Pancreas (tissue), 10 donors: ENCODE measurements at regions not wholly inside any gene's neighbourhood (a gene's known extent, or its start where the extent isn't known, plus 50 kb on each side); places are given as distances from the start of the nearest gene placed in this dataset.

Source experiments
- ATAC-seq, 4 donors: fragments of 200-7000 bp; cut with Tn5 transposase; one replicate each; pipeline versions ENCODE4 v1.8.0 to v1.9.1; 2020; ENCODE audit warnings: mild to moderate bottlenecking in 4 of 4, moderate library complexity in 4 of 4
- DNase-seq, 6 donors: peaks; one replicate each; pipeline ENCODE4 v3.0.0-alpha.2; 2020
- FAIRE-seq: peaks from 2 replicates; lab custom pipeline; 2012; peaks lifted over from hg19 to GRCh38; lab: Jason Lieb, UNC
- H3K27ac ChIP-seq, 4 donors: fragments of 200-600 bp; sonication (generic); 1 replicate in 3 of 4; 2 replicates in 1 of 4; pipeline versions ENCODE4 v1.5.0 to v1.8.0; 2020
- H3K27me3 ChIP-seq, 4 donors: fragments of 200-600 bp; one replicate each; pipeline ENCODE4 v1.8.0; 2021
- H3K36me3 ChIP-seq, 3 donors: fragments of 200-600 bp; sonication (generic) in 1 of 3; one replicate each; pipeline versions ENCODE4 v1.5.0 to v1.8.0; 2020 to 2021
- H3K4me1 ChIP-seq, 3 donors: fragments of 200-600 bp; one replicate each; pipeline ENCODE4 v1.8.0; 2021
- H3K4me3 ChIP-seq, 4 donors: fragments of 200-600 bp; sonication (generic) in 2 of 4; one replicate each; pipeline versions ENCODE4 v1.5.0 to v1.8.0; 2020 to 2021
- H3K9me3 ChIP-seq, 4 donors: fragments of 200-600 bp; one replicate each; pipeline ENCODE4 v1.8.0; 2021
- CTCF ChIP-seq, 4 donors: fragments of 200-600 bp; sonication (generic) in 3 of 4; IDR thresholded peaks; one replicate each; pipeline versions ENCODE4 v1.5.0 to v1.8.0; 2021; ENCODE audit warnings: antibody characterized with exemption in 4 of 4
- WGBS, 2 donors: extraction: QIAGEN DNeasy Blood & Tissue Kit; methylation state at CpG; one replicate each; pipeline ENCODE4 v1.1.7; 2013; 5-methylcytosine and 5-hydroxymethylcytosine counted together
- intact Hi-C, 3 donors: fragments of 100-400 bp; cut with DNase I; formaldehyde crosslinking; loops; one replicate each; pipeline versions ENCODE4 v1.11.1 to v1.14.2; 2022
- donor health status: healthy with polysubstance abuse.
- donor health status: DM: no; HTN: no; CAD: no; lungs with moderate emphysema.
- donor health status: DM: no; HTN: no; CAD: no.
- donor health status: control.
- donor health status: control.
- donor health status: Bipolar disorder and iron deficiency.
- donor health status: DM: yes; HTN: yes; CAD: no.
- donor health status: DM: no; HTN: no; CAD: no.
- donor health status: DM: no; HTN: no; CAD: no.
- donor health status: DM: yes; HTN: yes; CAD: no.

- ATAC-seq (peak in 2 of 4 donors; percentile 35 to 36), DNase-seq (peak in 1 of 6 donors; percentile 32), FAIRE-seq (no peak)
- H3K4me1 ChIP-seq = no peaks in the 10 kb centered on the region
- H3K9me3 ChIP-seq = no peaks in the 10 kb centered on the region
- no peak overlapping the region for H3K27ac ChIP-seq
- TF ChIP-seq CTCF (IDR thresholded peaks at IDR 0.05) = no peak
- H3K4me3 ChIP-seq = no peak overlapping the region
- H3K36me3 ChIP-seq = no peaks in the 10 kb centered on the region
- 64 to 65% methylated on average over 13 of the region's 13 CpGs for WGBS, 2 donors
- intact Hi-C loops = no loop called here
- no peaks in the 10 kb centered on the region for H3K27me3 ChIP-seq
Observed at GRCh38 chr22:35479985-35480550, 60.6 kb upstream of the RASD2 start.

GRCh38 chr22:35480627-35481550 is 59.7 kb upstream of the RASD2 start:
- Histone ChIP-seq H3K9me3 (no peaks in the 10 kb centered on the region), H3K27me3 (no peaks in the 10 kb centered on the region), H3K4me3 (no peak overlapping the region), H3K4me1 (no peaks in the 10 kb centered on the region), H3K36me3 (no peaks in the 10 kb centered on the region), H3K27ac (no peak overlapping the region)
- peak in 2 of 6 donors; percentile 12 to 15 for DNase-seq
- ATAC-seq = peak in 2 of 4 donors; percentile 21 to 25
- intact Hi-C loops = no loop called here
- no peak for TF ChIP-seq CTCF (IDR thresholded peaks at IDR 0.05)
- no peak for FAIRE-seq
- 65 to 68% methylated on average over 21 to 22 of the region's 22 CpGs for WGBS, 2 donors

- intact Hi-C loops = no loop called here
- H3K27me3 ChIP-seq = no peaks in the 10 kb centered on the region
- no peak for TF ChIP-seq CTCF (IDR thresholded peaks at IDR 0.05)
- H3K4me1 ChIP-seq = no peaks in the 10 kb centered on the region
- FAIRE-seq = no peak
- H3K9me3 ChIP-seq = no peaks in the 10 kb centered on the region
- no peak overlapping the region for H3K4me3 ChIP-seq
- H3K36me3 ChIP-seq = no peaks in the 10 kb centered on the region
- 86 to 91% methylated on average over 5 of the region's 5 CpGs for WGBS, 2 donors
- peak in 2 of 6 donors; percentile 3 to 6 for DNase-seq
- ATAC-seq = no peak
- H3K27ac ChIP-seq = no peak overlapping the region
Observed at GRCh38 chr22:35482311-35482710, 58.3 kb upstream of the RASD2 start.

- DNase-seq (no peak), FAIRE-seq (no peak), ATAC-seq (no peak)
- no peaks in the 10 kb centered on the region for H3K9me3 ChIP-seq
- H3K4me3 ChIP-seq = no peak overlapping the region
- intact Hi-C loops = no loop called here
- H3K4me1 ChIP-seq = no peaks in the 10 kb centered on the region
- no peaks in the 10 kb centered on the region for H3K36me3 ChIP-seq
- WGBS, 2 donors = 64 to 68% methylated on average over 6 of the region's 6 CpGs
- no peak for TF ChIP-seq CTCF (IDR thresholded peaks at IDR 0.05)
- no peaks in the 10 kb centered on the region for H3K27me3 ChIP-seq
- H3K27ac ChIP-seq = no peak overlapping the region
Observed at GRCh38 chr22:35482974-35483373, 57.7 kb upstream of the RASD2 start.

- no peak for FAIRE-seq
- no peak for ATAC-seq
- intact Hi-C loops = no loop called here
- Histone ChIP-seq H3K27ac (no peak overlapping the region), H3K9me3 (no peaks in the 10 kb centered on the region), H3K36me3 (no peaks in the 10 kb centered on the region), H3K4me3 (no peak overlapping the region), H3K4me1 (no peaks in the 10 kb centered on the region), H3K27me3 (no peaks in the 10 kb centered on the region)
- 55 to 62% methylated on average over 3 of the region's 3 CpGs for WGBS, 2 donors
- no peak for TF ChIP-seq CTCF (IDR thresholded peaks at IDR 0.05)
- no peak for DNase-seq
Observed at GRCh38 chr22:35483730-35484129, 56.9 kb upstream of the RASD2 start.
